Prostate gland (tissue), 2 donors: ENCODE measurements at regions not wholly inside any gene's neighbourhood (a gene's known extent, or its start where the extent isn't known, plus 50 kb on each side); places are given as distances from the start of the nearest gene placed in this dataset.

Experiments used
- POLR2AphosphoS5 ChIP-seq: sonication (generic); formaldehyde crosslinking; IDR thresholded peaks from one replicate; pipeline ENCODE4 v1.6.1; 2017; ENCODE audit warnings: antibody characterized with exemption
- TF ChIP-seq, protein P1 (sequence below), 4 experiments: fragments of 200-600 bp in 2 of 4; fragments of 450-650 bp in 2 of 4; sonication (generic) in 2 of 4; IDR thresholded peaks; 1 replicate in 3 of 4; 2 replicates in 1 of 4; pipeline ENCODE4 v1.5.1; 2016 to 2019; ENCODE audit warnings: antibody characterized with exemption in 4 of 4, mild to moderate bottlenecking in 2 of 4, moderate library complexity in 2 of 4

GRCh38 chr10:2079603-2080078 lies 342.3 kb upstream of the ADARB2 start:
- TF ChIP-seq, protein P1, sequence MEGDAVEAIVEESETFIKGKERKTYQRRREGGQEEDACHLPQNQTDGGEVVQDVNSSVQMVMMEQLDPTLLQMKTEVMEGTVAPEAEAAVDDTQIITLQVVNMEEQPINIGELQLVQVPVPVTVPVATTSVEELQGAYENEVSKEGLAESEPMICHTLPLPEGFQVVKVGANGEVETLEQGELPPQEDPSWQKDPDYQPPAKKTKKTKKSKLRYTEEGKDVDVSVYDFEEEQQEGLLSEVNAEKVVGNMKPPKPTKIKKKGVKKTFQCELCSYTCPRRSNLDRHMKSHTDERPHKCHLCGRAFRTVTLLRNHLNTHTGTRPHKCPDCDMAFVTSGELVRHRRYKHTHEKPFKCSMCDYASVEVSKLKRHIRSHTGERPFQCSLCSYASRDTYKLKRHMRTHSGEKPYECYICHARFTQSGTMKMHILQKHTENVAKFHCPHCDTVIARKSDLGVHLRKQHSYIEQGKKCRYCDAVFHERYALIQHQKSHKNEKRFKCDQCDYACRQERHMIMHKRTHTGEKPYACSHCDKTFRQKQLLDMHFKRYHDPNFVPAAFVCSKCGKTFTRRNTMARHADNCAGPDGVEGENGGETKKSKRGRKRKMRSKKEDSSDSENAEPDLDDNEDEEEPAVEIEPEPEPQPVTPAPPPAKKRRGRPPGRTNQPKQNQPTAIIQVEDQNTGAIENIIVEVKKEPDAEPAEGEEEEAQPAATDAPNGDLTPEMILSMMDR (IDR thresholded peaks at IDR 0.05): no peak
- no peak for TF ChIP-seq POLR2AphosphoS5
